Right hindlimb (tissue), 1 donor: ENCODE measurements at regions not wholly inside any gene's neighbourhood (a gene's known extent, or its start where the extent isn't known, plus 50 kb on each side); places are given as distances from the start of the nearest gene placed in this dataset.
"Not testable (repeated sequence)": the region's sequence is repeated elsewhere in the genome, so short reads cannot be mapped to it uniquely, and the experiment has no call there.

Source experiments
- DNase-seq: peaks from one replicate; pipeline ENCODE4 v3.0.0-alpha.2; 2018

GRCh38 chr3:159280386-159281191 is 478.7 kb downstream of the MFSD1 start:
- no peak for DNase-seq

GRCh38 chr3:159293493-159293892 is 491.6 kb downstream of the MFSD1 start:
- no peak for DNase-seq

- no peak for DNase-seq
Measured at GRCh38 chr3:159301961-159302360, 500.1 kb downstream of the MFSD1 start.

GRCh38 chr3:159305017-159305416 is 503.2 kb downstream of the MFSD1 start:
- DNase-seq, result no peak

GRCh38 chr3:159316706-159317105 is 514.9 kb downstream of the MFSD1 start:
- not testable (repeated sequence) for DNase-seq

GRCh38 chr3:159319156-159319555 is 517.3 kb downstream of the MFSD1 start:
- no peak for DNase-seq

- DNase-seq, result no peak
Measured at GRCh38 chr3:159322322-159322939, 520.6 kb downstream of the MFSD1 start.

- no peak for DNase-seq
Measured at GRCh38 chr3:159323848-159324247, 522.0 kb downstream of the MFSD1 start.

- no peak for DNase-seq
Measured at GRCh38 chr3:159326998-159327397, 525.1 kb downstream of the MFSD1 start.

GRCh38 chr3:159332535-159333099 is 530.8 kb downstream of the MFSD1 start:
- no peak for DNase-seq

- DNase-seq, result no peak
Measured at GRCh38 chr3:159339131-159339530, 537.3 kb downstream of the MFSD1 start.

GRCh38 chr3:159340877-159341500 is 539.1 kb downstream of the MFSD1 start:
- DNase-seq, result no peak

- no peak for DNase-seq
Measured at GRCh38 chr3:159346271-159346903, 544.5 kb downstream of the MFSD1 start.

GRCh38 chr3:159348431-159348830 is 546.6 kb downstream of the MFSD1 start:
- DNase-seq, result no peak

GRCh38 chr3:159356606-159357005 is 554.8 kb downstream of the MFSD1 start:
- no peak for DNase-seq

- no peak for DNase-seq
Measured at GRCh38 chr3:159364511-159364910, 562.7 kb downstream of the MFSD1 start.

- DNase-seq, result no peak
Measured at GRCh38 chr3:159366476-159366875, 564.6 kb downstream of the MFSD1 start.

- DNase-seq, result no peak
Measured at GRCh38 chr3:159371961-159372360, 570.1 kb downstream of the MFSD1 start.

- DNase-seq, result no peak
Measured at GRCh38 chr3:159378396-159379194, 576.7 kb downstream of the MFSD1 start.

GRCh38 chr3:159380891-159381290 is 579.0 kb downstream of the MFSD1 start:
- no peak for DNase-seq

GRCh38 chr3:159390656-159391212 is 588.9 kb downstream of the MFSD1 start:
- no peak for DNase-seq

- DNase-seq, result not testable (repeated sequence)
Measured at GRCh38 chr3:159397683-159398082, 591.0 kb upstream of the IL12A start.
